ENCODE measurements at regions not wholly inside any gene's neighbourhood (a gene's known extent, or its start where the extent isn't known, plus 50 kb on each side); places are given as distances from the start of the nearest gene placed in this dataset.

DNA sequence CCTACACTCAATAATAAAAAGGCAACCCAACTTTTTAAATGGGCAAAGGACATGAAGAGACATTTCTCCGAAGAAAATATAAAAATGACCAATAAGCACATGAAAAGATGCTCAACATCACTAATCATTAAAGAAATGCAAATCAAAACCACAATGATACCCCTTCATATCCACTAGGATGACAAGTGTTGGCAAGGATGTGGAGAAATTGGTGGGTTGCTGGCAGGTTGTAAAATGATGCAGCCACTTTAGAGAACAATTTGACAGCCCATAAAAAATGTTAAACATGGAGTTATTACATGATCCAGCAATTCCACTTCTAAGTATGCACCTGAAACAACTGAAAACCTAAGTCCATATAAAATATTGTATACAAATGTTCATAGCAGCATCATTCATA, 73.2 kb upstream of the LMO2 start:
- no peaks in the 10 kb centered on the region for H3K4me1 ChIP-seq (ENCODE audit: control insufficient read depth in 5 of 5, insufficient read depth in 5 of 5, low read length in 5 of 5)
- ATAC-seq (ENCODE audit: insufficient read depth, low FRiP score) (no peak), DNase-seq (no peak)
- TF ChIP-seq, protein P1, sequence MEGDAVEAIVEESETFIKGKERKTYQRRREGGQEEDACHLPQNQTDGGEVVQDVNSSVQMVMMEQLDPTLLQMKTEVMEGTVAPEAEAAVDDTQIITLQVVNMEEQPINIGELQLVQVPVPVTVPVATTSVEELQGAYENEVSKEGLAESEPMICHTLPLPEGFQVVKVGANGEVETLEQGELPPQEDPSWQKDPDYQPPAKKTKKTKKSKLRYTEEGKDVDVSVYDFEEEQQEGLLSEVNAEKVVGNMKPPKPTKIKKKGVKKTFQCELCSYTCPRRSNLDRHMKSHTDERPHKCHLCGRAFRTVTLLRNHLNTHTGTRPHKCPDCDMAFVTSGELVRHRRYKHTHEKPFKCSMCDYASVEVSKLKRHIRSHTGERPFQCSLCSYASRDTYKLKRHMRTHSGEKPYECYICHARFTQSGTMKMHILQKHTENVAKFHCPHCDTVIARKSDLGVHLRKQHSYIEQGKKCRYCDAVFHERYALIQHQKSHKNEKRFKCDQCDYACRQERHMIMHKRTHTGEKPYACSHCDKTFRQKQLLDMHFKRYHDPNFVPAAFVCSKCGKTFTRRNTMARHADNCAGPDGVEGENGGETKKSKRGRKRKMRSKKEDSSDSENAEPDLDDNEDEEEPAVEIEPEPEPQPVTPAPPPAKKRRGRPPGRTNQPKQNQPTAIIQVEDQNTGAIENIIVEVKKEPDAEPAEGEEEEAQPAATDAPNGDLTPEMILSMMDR (IDR thresholded peaks at IDR 0.05; ENCODE audit: control extremely low read depth, extremely low read depth) = no peak
- H3K27ac ChIP-seq (ENCODE audit: low read depth in 1 of 2, low read length in 1 of 2) = no peak overlapping the region
- no peak overlapping the region for H3K9ac ChIP-seq (ENCODE audit: insufficient read depth in 1 of 2, low read length in 2 of 2)
- 97 to 100% methylated on average over 1 of the region's 1 CpG for WGBS, 2 donors
- no peak overlapping the region for H3K4me3 ChIP-seq
- no peaks in the 10 kb centered on the region for H3K9me3 ChIP-seq (ENCODE audit: control insufficient read depth in 4 of 4, insufficient read depth in 3 of 4, low read length in 3 of 4)
- no peaks in the 10 kb centered on the region for H3K27me3 ChIP-seq (ENCODE audit: control insufficient read depth in 3 of 3, insufficient read depth in 3 of 3, low read length in 2 of 3)
- H3K36me3 ChIP-seq (ENCODE audit: control insufficient read depth in 4 of 4, insufficient read depth in 4 of 4, low read length in 4 of 4) = no peaks in the 10 kb centered on the region

DNA sequence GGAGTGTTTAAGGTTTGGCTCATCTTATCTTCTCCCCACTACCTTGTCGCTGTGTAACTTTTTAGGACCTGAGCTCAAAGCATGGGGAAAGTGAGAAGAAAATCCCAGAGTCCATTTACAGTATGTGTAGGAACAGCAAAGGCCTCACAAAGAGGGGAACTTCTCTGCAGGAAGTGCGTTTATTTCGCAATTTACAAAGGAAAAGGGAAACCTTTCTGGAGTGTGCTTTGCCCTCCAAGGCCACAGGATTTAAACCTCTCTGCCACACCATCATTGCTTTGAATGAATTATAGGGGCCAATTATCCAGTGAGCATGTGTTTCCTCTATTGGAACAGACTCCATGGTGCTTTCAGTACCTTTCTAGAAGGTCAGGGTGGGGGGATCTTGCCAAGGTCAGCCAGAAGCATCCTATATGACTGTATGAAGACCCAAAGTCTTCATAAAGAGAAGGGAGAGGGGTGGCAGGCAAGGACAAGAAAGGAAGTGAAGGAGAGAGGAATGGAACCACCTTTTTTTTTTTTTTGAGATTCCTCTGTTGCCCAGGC, 68.1 kb upstream of the LMO2 start:
- Histone ChIP-seq H3K27ac (ENCODE audit: low read depth in 1 of 2, low read length in 1 of 2) (no peak overlapping the region), H3K36me3 (ENCODE audit: control insufficient read depth in 4 of 4, insufficient read depth in 4 of 4, low read length in 4 of 4) (no peaks in the 10 kb centered on the region), H3K4me3 (no peak overlapping the region), H3K27me3 (ENCODE audit: control insufficient read depth in 3 of 3, insufficient read depth in 3 of 3, low read length in 2 of 3) (no peaks in the 10 kb centered on the region), H3K9me3 (ENCODE audit: control insufficient read depth in 4 of 4, insufficient read depth in 3 of 4, low read length in 3 of 4) (no peaks in the 10 kb centered on the region), H3K4me1 (ENCODE audit: control insufficient read depth in 5 of 5, insufficient read depth in 5 of 5, low read length in 5 of 5) (no peaks in the 10 kb centered on the region), H3K9ac (ENCODE audit: insufficient read depth in 1 of 2, low read length in 2 of 2) (no peak overlapping the region)
- TF ChIP-seq, protein P1 (IDR thresholded peaks at IDR 0.05; ENCODE audit: control extremely low read depth, extremely low read depth) = no peak
- ATAC-seq (ENCODE audit: insufficient read depth, low FRiP score) = no peak
- DNase-seq = peak in 2 of 3 donors; percentile 15 to 16
- 41 to 65% methylated on average over 3 of the region's 3 CpGs for WGBS, 2 donors

- ATAC-seq (ENCODE audit: insufficient read depth, low FRiP score) = no peak
- TF ChIP-seq, protein P1 (IDR thresholded peaks at IDR 0.05; ENCODE audit: control extremely low read depth, extremely low read depth) = no peak
- DNase-seq = no peak
- no peaks in the 10 kb centered on the region for H3K9me3 ChIP-seq (ENCODE audit: control insufficient read depth in 4 of 4, insufficient read depth in 3 of 4, low read length in 3 of 4)
- WGBS, 2 donors = 77 to 94% methylated on average over 6 of the region's 6 CpGs
- H3K4me1 ChIP-seq (ENCODE audit: control insufficient read depth in 5 of 5, insufficient read depth in 5 of 5, low read length in 5 of 5) = peaks cover 0 to 2% (median 0%) of the 10 kb centered on the region in 5 donors
- H3K36me3 ChIP-seq (ENCODE audit: control insufficient read depth in 4 of 4, insufficient read depth in 4 of 4, low read length in 4 of 4) = no peaks in the 10 kb centered on the region
- peaks cover 0 to 4% (median 0%) of the 10 kb centered on the region in 3 donors for H3K27me3 ChIP-seq (ENCODE audit: control insufficient read depth in 3 of 3, insufficient read depth in 3 of 3, low read length in 2 of 3)
- H3K27ac ChIP-seq (ENCODE audit: low read depth in 1 of 2, low read length in 1 of 2) = no peak overlapping the region
- no peak overlapping the region for H3K4me3 ChIP-seq
- no peak overlapping the region for H3K9ac ChIP-seq (ENCODE audit: insufficient read depth in 1 of 2, low read length in 2 of 2)
These were observed 65.5 kb upstream of the LMO2 start for GRCh38 chr11:33957304-33957917.

Measured in lung (tissue), 11 donors.